ENCODE measurements at regions not wholly inside any gene's neighbourhood (a gene's known extent, or its start where the extent isn't known, plus 50 kb on each side); places are given as distances from the start of the nearest gene placed in this dataset.
"Not testable (repeated sequence)": the region's sequence is repeated elsewhere in the genome, so short reads cannot be mapped to it uniquely, and the experiment has no call there.

DNA sequence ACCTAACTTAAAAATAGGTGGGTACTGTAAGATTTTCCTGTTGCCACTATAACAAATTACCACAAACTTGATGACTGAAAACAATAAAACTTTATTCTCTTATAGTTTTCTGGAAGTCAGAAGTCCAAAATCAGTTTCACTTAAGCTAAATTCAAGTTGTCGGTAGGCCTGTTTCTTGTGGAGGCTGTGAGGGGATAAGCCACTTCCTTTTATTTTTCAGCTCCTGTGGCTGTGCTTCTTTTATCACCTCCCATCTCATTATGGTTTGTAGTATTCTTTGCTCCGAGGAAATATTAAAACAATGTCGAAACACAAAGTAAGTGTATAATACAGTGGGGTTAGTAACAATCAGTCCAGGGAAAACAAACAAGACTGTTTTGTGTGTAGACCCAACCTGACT, 610.5 kb upstream of the TECRL start:
- DNase-seq (ENCODE audit: extremely low read depth in 1 of 11, low read depth in 9 of 11, low spot score in 4 of 11), result no peak

- DNase-seq (ENCODE audit: extremely low read depth in 1 of 11, low read depth in 9 of 11, low spot score in 4 of 11), result no peak
Observed at GRCh38 chr4:65018313-65018712, 609.1 kb upstream of the TECRL start.

- no peak for DNase-seq (ENCODE audit: extremely low read depth in 1 of 11, low read depth in 9 of 11, low spot score in 4 of 11)
Observed at GRCh38 chr4:65014078-65014477, 604.8 kb upstream of the TECRL start.

DNA sequence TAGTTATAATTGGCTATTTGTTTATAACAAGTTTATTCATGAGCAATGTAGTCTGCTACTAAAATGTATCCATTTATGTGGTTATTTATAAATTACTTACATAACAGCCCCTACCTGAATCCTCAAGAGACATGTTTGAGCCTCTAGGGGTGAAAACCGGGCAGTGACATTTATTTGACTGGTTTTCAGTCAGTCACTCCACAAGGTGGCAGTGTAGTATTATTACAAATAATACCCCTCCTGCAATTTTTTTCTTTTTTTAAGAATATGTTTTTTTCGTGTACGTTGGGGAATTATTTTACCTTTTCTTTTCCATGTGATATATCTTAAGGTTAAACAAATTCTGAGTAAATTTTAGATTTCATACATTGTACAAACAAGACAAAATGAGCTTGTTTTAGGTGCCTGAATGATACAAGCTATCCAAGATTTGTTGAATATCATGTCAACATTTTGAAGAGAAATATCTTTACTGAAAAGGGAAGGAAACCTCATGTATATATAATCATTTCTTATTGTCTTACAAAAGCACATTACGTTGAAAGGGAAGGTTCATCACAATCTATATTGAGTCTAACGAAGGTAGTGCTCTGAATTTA, 598.7 kb upstream of the TECRL start:
- no peak for DNase-seq (ENCODE audit: extremely low read depth in 1 of 11, low read depth in 9 of 11, low spot score in 4 of 11)

DNA sequence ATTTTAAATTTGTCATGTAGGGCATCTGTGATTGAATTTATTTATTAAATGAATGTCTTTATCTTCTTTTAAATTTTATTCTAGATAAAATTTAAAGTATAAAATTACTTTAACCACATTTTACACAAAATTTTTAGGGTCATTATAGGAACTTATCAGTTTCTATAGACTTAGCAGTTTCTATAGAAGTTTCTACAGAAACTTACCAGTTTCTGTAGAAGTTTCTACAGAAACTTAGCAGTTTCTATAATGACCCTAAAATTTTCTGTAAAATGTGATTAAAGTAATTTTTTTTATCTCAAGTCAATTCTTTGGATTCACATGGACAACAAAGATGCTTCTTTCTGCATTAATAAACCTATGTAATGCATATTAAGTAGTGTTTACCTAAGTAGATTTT, 565.9 kb upstream of the TECRL start:
- DNase-seq (ENCODE audit: extremely low read depth in 1 of 11, low read depth in 9 of 11, low spot score in 4 of 11), result no peak

- no peak for DNase-seq (ENCODE audit: extremely low read depth in 1 of 11, low read depth in 9 of 11, low spot score in 4 of 11)
Observed at GRCh38 chr4:64969081-64969480, 559.8 kb upstream of the TECRL start.

DNA sequence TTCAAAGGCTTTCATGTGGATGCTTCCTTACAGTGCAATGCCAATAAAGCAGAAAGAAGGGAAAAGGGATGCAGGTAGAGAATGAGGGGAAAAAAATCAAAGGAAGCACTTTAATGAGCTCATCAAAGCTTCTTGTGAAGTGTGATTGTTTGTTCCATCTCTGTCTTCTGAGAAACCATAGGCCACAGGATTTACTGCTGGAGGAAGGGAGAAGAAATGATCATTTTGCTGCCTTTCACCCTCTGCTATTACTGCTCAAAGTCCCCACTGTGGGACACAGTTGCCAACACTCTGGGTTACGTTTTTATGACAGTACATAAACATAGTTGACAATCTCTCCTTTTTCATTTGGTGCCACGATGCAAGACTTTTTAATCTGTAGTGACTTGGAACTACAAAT, 558.0 kb upstream of the TECRL start:
- no peak for DNase-seq (ENCODE audit: extremely low read depth in 1 of 11, low read depth in 9 of 11, low spot score in 4 of 11)

GRCh38 chr4:64960516-64960915, 551.3 kb upstream of the TECRL start:
- no peak for DNase-seq (ENCODE audit: extremely low read depth in 1 of 11, low read depth in 9 of 11, low spot score in 4 of 11)

GRCh38 chr4:64940698-64941097, 531.4 kb upstream of the TECRL start:
- no peak for DNase-seq (ENCODE audit: extremely low read depth in 1 of 11, low read depth in 9 of 11, low spot score in 4 of 11)

- no peak for DNase-seq (ENCODE audit: extremely low read depth in 1 of 11, low read depth in 9 of 11, low spot score in 4 of 11)
Observed at GRCh38 chr4:64935469-64936001, 526.3 kb upstream of the TECRL start.

- no peak for DNase-seq (ENCODE audit: extremely low read depth in 1 of 11, low read depth in 9 of 11, low spot score in 4 of 11)
Observed at GRCh38 chr4:64911846-64912245, 502.6 kb upstream of the TECRL start.

- no peak for DNase-seq (ENCODE audit: extremely low read depth in 1 of 11, low read depth in 9 of 11, low spot score in 4 of 11)
Observed at GRCh38 chr4:64903986-64904385, 494.7 kb upstream of the TECRL start.

DNA sequence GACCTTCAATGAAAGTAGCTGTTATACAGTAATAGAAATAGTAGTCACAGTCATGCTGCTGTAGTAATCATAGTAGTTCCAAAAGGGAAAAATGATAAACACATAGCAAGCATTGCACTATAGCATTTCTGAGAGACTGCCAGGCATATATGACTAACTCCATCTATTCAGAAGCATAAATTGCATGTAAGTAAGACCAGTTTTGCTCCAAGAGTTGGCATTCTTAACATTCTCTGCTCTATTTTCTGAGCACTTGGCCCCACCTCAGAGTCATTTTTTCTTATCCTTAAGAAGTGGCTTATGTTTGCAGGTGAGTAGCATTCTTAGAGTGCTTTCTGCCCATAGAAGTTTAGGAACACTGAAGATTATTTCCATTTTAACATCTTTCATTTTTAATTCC, 490.3 kb upstream of the TECRL start:
- no peak for DNase-seq (ENCODE audit: extremely low read depth in 1 of 11, low read depth in 9 of 11, low spot score in 4 of 11)

DNA sequence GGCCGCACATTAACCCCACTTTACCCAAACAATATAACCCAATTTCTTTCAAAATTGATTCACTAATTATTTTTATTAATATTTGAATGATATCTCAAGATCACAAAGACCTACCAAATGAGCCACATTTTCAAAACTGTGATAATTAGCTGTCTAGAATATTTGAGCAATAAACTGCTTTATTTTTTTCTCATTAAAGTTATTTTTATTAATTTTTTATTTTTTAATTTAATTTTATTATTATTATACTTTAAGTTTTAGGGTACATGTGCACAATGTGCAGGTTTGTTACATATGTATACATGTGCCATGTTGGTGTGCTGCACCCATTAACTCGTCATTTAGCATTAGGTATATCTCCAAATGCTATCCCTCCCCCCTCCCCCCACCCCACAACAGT, 489.8 kb upstream of the TECRL start:
- DNase-seq (ENCODE audit: extremely low read depth in 1 of 11, low read depth in 9 of 11, low spot score in 4 of 11), result not testable (repeated sequence)

- no peak for DNase-seq (ENCODE audit: extremely low read depth in 1 of 11, low read depth in 9 of 11, low spot score in 4 of 11)
Observed at GRCh38 chr4:64897683-64898082, 488.4 kb upstream of the TECRL start.

- no peak for DNase-seq (ENCODE audit: extremely low read depth in 1 of 11, low read depth in 9 of 11, low spot score in 4 of 11)
Observed at GRCh38 chr4:64895031-64895430, 485.8 kb upstream of the TECRL start.

DNA sequence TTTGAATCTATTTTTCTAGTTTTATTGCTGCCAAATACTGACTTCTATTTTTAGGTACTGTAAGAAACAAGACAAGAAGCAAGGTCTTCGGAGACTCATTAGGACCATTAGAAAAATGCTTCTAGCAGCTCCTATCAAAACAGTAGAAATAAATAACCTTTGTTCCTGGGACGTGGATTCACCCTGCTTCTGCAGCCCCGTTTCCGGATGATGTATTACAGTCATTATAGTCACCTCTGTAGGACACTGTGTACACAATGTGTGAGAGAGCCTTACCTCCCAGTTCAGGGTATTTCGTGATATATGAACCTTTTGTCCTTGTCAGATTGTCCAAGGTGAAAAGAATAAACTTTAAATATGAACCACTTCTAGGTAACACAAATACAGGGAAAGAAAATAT, 484.0 kb upstream of the TECRL start:
- DNase-seq (ENCODE audit: extremely low read depth in 1 of 11, low read depth in 9 of 11, low spot score in 4 of 11), result no peak

DNA sequence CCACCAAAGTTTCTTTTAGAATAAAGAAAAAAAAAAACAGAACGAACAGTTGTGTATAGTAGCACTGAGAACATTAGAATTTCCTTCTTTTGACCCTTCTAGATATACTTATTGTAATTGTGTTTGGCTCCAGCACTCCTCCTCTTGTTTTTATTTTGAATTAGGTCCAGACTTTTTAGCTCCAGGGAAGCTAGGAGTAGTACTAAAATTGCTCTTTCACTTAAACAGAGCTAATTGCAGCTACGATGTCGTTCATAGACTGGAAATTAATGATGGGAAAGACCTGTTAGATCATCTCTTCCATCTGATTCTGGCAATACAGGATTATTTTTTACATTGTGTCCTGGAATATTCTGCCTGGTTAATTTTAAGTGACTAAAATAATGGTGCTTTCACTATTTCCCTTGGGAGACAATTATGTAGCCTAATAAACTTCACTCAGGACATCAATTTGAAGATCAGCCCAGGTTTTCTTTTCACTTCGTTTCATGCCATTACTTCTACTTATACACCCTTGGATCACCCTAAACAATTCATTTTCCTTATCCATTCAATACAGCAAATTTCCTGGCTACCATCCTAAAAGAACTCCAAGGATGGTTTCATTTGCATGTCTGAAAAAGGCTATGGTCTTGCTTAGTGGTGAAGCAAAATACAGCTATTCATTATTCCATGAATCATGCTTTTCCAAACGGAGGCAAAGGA, 480.8 kb upstream of the TECRL start:
- no peak for DNase-seq (ENCODE audit: extremely low read depth in 1 of 11, low read depth in 9 of 11, low spot score in 4 of 11)

DNA sequence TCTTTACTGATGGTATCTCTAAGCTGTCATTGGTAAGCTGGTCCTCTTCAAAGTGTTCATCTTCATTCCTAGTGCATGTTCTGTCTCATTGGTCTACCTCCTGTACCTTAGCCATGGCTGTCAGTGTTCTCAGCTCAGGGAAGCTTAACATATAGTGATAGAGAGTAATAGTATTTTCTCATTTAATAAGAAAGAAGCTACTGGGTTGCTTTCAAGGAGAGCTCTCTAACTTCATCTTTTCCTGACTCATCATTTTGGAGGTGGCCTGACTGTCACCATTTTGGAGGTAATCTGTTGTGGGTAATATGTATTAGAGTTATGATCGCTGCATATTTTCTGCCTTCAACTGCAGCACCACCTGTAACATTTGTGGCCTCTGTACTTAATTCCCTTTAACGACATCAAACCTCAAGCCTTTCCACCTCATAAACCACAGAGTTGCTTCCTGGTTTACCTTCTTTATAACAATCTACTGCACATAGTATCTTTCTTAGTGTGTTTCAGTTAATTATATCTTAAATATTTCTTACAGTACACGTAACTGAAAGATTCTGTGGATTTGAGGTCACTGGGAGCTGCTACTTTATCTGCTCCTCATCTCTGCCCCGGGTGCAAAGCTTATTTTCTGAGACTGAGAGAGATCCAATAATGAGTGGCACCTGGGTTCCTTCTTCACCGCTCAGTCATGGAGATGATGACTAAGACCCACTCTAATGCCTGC, 474.0 kb upstream of the TECRL start:
- DNase-seq (ENCODE audit: extremely low read depth in 1 of 11, low read depth in 9 of 11, low spot score in 4 of 11), result peak in 4 of 11 donors; percentile 2 to 21 (median 9)
